ENCODE measurements at regions not wholly inside any gene's neighbourhood (a gene's known extent, or its start where the extent isn't known, plus 50 kb on each side); places are given as distances from the start of the nearest gene placed in this dataset.

- no TSS peak for BruUV-seq (replicated peaks)
- in situ Hi-C loops (cut with HindIII; ENCODE audit: extremely low pct_ligation_motif_present, low pct_unique_long_range_greater_than_20kb) (no loop called here), intact Hi-C loops (cut with micrococcal nuclease; ENCODE audit: unreplicated experiment) (no loop called here)
- Histone ChIP-seq H3K4me3 (replicated peaks in 1 of 3; ENCODE audit: insufficient read depth in 1 of 3, low read depth in 2 of 3, low read length in 3 of 3) (no peak overlapping the region), H3K27ac (ENCODE audit: extremely low read length, insufficient read depth, low read length) (no peak overlapping the region), H3K9ac (ENCODE audit: insufficient read depth, low read depth, low read length) (no peak overlapping the region), H3K79me2 (ENCODE audit: insufficient read depth, low read length) (no peaks in the 10 kb centered on the region), H3K4me1 (ENCODE audit: insufficient read depth, low read length) (no peaks in the 10 kb centered on the region), H3K27me3 (ENCODE audit: control insufficient read depth in 1 of 2, insufficient read depth in 2 of 2, low read length in 2 of 2) (peaks cover 0 to 16% of the 10 kb centered on the region in 2 experiments; a peak in 2 of 5 replicates), H3K4me2 (ENCODE audit: low read depth, low read length) (no peak overlapping the region), H3K9me3 (ENCODE audit: low read length) (no peaks in the 10 kb centered on the region), H4K20me1 (ENCODE audit: insufficient read depth, low read length) (no peaks in the 10 kb centered on the region), H3K36me3 (replicated peaks in 1 of 2; ENCODE audit: control insufficient read depth in 1 of 2, insufficient read depth in 2 of 2, low read length in 2 of 2) (no peaks in the 10 kb centered on the region), H2AFZ (ENCODE audit: low read length) (no peak overlapping the region)
- WGBS (ENCODE audit: low lambda C conversion rate), result 0% methylated on average over 2 of the region's 2 CpGs
- ChIA-PET POLR2A (no interaction called here), CTCF (ENCODE audit: low intra/inter-chr PET ratio, low total read pairs) (no interaction called here)
- DNase-seq (ENCODE audit: low spot score) (no peak), FAIRE-seq (no peak), ATAC-seq (no peak)
- TF ChIP-seq SP4 (CRISPR knock-in tag; IDR thresholded peaks at IDR 0.05) (no peak), POLR2G (IDR thresholded peaks at IDR 0.05; ENCODE audit: low read depth, low read length) (no peak), KMT2A (CRISPR knock-in tag; IDR thresholded peaks at IDR 0.05) (no peak), FIP1L1 (IDR thresholded peaks at IDR 0.05; ENCODE audit: borderline replicate concordance, insufficient read depth, low read depth, low read length) (no peak), ZNF329 (CRISPR knock-in tag; IDR thresholded peaks at IDR 0.05; ENCODE audit: low read depth) (no peak), KLF11 (CRISPR knock-in tag; IDR thresholded peaks at IDR 0.05) (no peak), TRIM24 (CRISPR knock-in tag; IDR thresholded peaks at IDR 0.05) (no peak), PCBP1 (IDR thresholded peaks at IDR 0.05; ENCODE audit: borderline replicate concordance, low read depth, low read length) (no peak), HNRNPK (IDR thresholded peaks at IDR 0.05; ENCODE audit: low read depth, low read length, poor library complexity, severe bottlenecking) (no peak), PLRG1 (conservative IDR thresholded peaks at IDR 0.05) (no peak), DRAP1 (CRISPR knock-in tag; IDR thresholded peaks at IDR 0.05) (no peak)
These were observed 158.0 kb upstream of the TCERG1L start for GRCh38 chr10:131469551-131469950.
